EH (cell line): ENCODE measurements at regions not wholly inside any gene's neighbourhood (a gene's known extent, or its start where the extent isn't known, plus 50 kb on each side); places are given as distances from the start of the nearest gene placed in this dataset.

Experiments used
- DNase-seq: peaks from one replicate; pipeline ENCODE4 v3.0.0-alpha.2; 2015; ENCODE audit warnings: low read depth

DNA sequence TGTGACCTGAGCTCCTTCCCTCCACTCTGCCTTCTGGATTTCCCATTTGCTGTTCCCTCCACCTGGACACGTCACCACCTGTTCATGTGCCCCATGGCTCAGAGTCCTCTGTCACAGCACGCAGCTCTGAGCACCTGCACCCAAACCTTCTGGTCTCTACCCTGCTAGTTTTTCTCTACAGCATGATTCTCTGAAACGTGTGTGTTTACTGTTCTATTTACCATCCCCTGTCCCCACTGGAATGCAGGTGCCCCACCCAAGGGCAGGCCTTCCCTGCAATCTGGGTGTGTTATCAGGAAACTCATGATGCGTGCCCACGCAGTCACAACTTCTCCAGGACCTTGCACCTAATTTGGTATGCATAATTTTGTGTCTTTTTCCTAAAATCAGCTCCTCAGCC, 284.4 kb upstream of the IGFBP3 start:
- DNase-seq, result no peak

DNA sequence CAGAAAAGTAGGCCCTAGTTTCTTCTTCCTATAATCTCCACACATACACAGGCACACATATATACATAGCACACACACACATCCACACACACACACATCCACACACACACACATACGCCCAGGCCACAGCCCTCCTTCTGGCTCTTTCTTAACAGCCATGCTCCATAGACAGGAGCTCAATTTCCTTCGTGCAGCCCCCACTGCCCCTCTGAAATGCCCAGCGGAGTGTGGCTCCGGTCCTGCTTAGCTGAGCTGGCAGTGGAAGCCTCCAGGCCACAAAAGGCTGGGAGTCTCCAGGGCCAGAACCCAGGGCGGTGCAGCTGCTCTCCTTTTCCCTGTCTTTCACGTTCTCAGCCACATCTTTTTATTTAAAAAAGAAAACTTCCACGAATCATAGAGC, 282.9 kb upstream of the IGFBP3 start:
- DNase-seq, result no peak

DNA sequence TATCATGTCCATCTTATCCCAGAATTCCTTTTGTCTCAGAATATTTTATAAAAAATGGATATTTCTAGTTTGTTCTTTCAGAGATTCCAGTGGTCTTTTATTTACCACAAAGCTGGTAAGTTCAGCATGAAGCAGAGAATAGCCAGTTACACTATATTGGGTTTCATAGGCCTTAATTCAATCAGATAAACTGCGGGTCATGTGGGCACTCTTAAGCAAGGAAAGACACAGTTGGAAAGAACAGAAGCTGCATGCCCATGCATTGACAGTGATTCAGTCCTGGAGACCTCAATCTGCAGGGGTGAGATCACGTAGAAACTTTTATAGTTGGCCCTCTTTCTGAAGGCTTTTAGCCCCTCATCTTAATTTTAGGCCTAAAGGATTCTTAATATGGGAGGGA, 281.3 kb upstream of the IGFBP3 start:
- DNase-seq, result peak; percentile 9

DNA sequence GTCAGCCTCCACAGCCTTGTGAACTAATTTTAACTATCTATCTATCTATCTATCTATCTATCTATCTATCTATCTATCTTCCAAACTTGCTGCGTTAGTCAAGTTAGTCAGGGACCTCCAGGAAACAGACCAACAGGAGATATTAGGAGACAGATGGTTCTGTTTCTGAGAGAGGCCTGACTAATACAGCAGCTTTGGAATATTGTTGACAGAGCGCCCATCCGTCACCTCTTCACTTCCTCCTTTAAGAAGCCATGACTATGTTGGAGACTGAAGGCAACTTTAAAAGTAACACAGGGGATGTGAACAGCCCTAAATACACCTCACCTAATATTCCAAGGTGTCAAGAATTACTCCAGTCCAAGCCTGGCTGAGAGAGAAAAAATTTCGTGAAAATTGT, 280.9 kb upstream of the IGFBP3 start:
- peak; percentile 24 for DNase-seq

DNA sequence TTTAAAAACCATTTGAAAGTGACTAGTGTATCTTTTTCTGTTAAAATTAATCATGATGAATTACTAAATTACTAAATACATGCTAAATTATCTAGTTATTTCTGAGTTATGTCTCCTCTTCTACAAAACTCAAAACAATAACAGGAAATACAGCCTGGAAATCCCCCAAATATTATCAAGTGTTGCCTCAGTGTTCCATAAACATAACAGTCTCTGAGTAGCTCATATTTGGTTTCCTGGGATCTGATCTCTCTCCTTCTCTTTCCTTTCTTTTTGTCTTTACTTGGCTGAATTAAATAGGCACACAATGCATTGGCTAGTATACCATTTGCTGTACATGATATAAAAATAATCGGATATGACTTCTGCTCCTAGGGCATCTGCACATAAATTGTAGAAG, 277.6 kb upstream of the IGFBP3 start:
- no peak for DNase-seq

DNA sequence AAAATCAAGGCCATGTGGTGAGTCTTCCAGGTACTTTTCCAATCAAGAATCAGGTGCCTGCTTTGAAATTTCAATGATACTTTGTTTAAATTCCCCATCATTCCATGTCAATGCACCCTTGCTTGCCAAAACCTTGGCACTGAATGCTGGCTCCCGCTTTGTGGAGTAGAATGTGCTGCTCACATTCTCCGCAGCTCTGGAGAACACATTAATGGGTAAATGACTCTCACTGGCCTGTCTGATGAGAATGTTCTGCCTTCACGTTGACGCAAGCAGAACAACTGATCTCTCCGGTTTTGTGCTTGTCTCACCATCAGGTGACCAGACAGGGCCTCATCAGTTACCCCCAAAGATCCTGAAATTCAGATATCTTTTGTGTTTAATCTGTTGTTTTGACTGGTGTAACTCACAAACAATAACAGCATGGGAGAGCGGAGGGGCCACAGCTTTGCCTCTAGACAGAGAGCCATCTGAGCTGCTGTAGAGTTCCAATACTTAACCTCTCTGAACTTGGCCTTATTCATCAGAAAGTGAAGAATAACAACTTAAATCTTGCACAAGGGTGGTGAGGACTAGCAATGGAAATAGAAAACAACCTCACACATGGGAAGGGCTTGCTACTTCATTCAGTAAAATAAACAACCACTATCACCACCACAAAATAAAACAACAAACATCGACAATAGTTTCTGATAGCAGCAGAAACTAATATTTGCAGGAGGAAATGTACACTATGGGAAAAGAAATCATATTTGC, 276.9 kb upstream of the IGFBP3 start:
- DNase-seq, result no peak

DNA sequence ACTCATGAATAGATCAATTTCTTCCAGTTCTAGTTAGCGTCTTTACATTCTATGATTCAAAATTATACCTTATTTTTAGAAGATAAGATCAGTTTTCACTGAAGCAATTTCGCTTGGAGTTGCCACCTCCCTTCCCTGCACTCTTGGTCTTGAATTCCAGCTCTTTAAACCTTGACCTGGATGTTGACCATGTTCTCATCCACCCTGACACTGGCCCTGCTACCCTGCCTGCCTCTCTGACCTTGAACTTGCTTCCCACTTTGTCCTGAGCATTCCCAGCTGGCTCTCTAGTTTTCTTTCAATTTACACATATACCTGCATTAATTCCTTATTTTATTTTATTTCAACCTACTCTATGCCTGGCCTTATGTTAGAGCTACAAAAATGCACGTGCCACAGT, 274.9 kb upstream of the IGFBP3 start:
- DNase-seq, result no peak

DNA sequence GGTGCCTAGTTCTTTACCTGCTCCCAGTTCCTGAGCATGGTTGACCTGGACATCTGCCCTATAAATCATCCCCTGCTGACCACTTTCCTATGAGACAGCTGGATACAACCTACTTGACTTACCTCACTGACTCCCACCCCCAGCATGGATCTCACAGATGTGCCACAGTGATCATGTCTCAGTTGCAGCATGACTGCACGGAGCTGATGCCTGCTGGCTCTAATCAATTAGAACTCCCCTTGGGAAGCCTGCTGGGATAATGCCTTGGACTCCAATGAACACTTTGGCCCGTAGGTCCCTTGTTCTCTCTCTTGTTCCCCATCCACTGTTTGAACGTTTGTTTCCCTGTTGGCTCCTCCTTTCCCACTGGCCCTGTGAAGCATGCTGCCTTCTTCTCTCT, 271.2 kb upstream of the IGFBP3 start:
- DNase-seq, result no peak

DNA sequence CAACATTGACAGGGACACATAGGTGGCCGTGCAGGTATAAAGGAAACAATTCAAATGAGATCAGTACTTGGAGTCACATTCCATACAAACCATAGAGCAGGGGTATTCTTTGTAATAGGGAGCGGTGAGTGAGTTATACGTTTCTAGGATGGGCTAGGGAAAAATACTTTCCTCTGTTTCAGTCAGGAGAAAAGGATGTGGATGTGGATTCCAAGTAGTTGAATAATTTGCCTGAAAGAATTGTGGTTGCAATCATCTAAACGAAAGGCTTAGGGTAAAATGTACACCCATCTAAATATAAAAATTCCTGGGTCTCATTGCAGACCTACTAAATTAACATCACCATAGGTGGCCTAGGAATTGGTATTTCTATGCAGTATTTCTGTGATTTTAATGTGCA, 270.7 kb upstream of the IGFBP3 start:
- peak; percentile 93 for DNase-seq

DNA sequence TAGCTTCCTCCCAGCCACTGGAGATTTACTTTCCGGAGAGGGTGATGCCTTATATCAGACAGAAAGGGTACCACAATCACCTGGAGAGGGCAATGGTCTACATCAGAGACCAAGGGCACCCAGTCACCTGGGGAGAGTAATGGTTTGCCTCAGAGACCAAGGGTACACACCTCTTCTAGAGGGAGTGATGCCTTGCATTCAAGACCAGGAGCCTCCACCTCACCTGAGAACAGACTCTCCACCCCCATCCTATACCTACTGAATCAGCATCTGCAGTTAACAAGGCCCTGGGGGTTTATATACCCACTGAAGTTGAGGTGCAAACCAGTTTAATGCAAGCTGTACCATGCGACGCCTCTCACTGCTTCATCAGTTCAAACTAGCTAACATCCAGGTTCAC, 270.2 kb upstream of the IGFBP3 start:
- no peak for DNase-seq

DNA sequence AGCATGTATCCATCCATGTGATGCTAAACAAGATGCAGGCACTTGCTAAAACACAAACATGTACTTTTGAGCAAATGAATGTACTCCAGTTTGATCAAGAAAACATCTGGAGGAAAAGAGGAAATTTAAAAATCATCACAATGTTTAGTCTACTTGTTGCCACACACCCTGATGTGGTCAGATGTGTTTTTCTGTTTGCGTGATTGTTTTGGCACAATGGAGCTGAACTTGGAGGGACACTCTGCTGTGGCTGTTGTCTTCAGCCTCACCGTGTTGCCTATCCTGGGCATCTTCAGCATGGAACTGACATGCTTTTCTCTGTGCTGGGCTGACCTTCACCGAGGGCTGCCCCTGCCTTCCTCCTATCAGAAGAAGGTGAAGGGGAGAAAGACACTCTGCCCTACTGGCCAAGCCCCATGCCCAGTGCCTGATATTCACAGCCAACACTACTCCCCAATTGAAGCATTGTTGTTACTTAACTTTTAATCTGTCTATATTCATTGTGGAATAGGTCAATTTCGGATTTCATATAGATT, 268.3 kb upstream of the IGFBP3 start:
- DNase-seq, result no peak

DNA sequence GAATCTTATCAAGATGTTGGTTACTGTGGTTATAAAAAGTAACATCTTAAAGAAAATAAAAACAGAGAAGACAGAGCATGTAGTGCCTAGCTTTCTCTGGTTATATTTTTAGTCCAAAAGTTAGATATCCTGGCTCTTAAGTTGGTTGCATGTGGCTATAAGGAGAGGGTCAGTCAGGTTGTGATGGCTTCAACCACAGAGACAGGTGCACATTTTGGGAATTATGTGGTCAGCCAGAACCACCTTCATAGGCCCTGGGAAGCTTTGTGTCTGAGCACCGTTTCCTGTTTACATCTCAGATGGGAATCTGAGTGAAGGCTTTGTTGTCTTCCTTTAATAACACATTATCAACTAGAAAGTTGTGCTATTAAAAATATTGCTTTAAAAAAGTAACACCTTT, 265.1 kb upstream of the IGFBP3 start:
- peak; percentile 54 for DNase-seq

DNA sequence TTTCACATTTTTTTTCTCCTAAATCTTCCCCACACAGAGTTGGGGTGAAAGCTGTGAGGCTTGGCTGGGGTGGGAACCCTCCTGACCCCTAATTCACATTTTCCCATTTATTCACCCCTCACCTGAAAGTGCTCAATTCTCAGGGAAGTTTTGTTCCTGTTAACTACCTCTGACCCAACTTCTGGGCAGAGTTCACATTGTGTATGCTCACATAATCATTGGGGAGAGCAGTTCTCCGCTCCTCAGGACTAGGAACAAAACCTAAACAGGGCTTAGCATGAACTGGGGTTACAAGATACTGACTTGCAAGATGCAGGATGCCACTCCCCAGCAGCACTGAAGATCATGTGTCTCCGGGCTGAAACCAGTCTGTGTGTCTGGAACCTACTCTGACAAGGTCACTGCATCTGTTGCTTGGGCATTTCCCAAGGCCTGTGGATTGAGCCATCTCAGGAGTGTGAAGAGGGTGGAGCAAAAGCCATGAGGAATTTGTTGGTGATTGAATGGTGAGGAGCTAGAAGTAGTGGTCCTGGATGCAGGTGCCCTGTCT, 258.1 kb upstream of the IGFBP3 start:
- DNase-seq, result peak; percentile 45

DNA sequence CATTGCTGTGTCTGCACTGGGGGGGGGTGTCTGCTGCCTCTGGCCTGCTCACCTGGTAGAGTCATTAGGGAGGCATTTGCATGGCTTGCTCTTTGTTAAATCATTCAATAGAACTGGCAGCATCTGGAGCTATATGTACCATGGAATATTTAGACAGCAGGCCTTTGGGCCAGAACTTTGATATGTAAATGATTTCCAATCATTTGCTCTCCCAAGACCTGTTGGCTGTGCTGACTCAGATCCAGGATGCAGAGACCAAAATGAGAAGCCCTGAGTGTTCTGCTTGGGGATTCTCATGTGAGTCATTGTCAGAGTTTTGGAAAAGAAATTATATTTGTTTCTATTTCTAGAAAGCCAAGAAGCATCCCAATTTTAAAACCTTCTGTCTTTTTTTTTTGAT, 257.6 kb upstream of the IGFBP3 start:
- peak; percentile 79 for DNase-seq

DNA sequence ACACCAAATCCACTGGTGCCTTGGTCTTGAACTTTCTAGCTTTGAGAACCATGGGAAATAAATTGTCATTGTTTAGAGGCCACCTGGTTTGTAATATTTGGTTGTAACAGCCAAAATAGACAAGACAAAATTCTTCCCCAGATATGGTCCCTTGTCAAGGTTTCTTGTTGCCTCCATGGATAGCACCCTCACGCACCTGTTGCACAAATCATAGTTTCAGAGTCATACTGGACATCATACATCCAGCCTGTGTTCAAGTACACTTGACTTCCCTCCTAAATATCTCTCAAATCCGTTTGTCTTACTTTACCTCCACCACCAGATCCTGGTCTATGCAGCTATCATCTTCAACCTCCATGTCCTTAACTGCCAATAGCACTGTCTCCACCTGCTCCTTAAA, 256.7 kb upstream of the IGFBP3 start:
- DNase-seq, result no peak

DNA sequence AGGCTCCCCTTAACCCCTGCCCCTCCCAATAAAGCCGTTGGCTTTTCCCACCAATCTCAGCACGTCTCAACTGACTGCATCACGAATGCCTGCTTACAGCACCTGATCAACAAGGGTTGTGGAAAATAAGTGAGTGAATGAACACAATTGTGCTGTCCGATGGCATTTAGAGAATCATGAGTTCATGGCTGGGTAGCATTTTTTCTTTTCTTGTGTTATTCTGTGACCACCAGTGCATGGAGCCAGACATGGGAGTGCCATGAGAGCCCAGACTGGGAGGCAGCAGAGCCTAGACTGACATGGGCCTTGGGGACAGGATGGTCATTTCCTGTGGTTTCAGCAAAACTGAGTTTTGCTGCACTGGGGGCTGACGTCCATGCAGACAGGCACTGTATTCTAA, 254.1 kb upstream of the IGFBP3 start:
- DNase-seq, result no peak

DNA sequence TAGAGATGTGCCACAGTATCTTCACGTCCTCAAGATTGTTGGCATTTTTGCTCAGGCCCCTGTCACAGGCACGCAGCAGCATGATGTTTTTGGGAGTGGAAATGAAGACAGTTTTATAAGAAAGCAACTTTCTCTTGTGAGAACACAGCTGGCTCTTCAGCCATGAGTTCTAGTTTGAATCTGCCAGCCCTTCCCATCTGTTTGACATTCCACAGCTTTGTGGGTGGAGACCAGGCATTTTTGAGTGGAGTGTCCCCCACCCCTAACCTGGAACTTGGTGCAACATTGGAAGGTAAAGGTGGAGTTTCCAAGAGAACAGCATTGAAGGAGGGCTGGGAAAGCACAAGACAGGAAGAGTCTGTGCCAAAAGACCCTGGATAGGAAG, 253.1 kb upstream of the IGFBP3 start:
- DNase-seq, result no peak

DNA sequence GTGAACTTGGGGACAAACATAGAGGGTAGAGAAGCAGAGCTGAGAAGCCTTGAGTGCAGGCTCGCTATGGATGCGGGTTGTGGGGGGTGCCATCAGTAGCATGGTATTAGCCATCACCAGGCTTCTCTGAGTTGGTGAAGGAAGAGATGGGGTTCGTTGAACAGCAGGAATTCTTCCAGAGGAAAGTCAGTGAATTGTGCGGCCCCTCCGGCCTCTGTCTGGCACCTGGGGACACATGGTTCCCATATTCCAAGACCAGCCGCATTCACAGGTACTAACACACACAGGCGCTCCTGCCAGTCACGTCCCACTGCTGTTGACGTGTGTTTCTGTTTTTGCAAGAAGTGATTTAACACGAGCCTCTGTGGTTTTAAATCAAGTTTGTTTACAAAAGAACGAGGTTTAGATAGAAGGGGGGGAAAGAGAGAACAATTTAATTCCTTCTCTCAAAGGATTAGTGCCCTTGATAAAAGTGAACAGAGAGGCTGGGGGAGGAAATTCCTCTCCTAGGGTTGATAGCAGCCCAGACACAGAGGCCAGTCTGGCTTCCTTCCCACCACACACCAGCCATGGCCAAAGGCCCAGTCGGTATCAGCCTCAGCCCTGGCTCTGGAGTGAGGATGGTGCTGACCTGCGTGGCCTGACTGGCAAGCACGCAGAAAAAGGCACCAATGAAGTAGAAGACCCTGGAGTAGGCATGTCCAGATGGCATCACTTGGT, 252.6 kb upstream of the IGFBP3 start:
- peak; percentile 50 for DNase-seq

DNA sequence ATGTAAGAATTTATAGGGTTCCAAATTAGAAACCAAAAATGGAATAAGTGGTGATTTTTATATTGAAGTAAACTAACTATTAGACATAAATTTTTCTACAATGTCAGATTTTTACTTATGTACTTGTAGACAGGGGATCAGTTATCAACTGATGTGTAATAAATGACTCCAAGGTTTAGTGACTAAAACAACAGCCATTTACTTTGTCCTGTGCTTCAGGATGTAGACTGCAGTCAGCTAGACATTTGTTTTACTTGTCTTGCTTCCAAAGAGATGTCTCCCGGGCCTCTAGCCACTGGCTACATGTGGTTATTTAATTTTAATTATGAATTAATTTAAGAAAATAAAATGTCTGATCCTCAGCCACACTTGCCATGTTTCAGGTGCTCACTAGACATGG, 249.7 kb upstream of the IGFBP3 start:
- DNase-seq, result peak; percentile 72

DNA sequence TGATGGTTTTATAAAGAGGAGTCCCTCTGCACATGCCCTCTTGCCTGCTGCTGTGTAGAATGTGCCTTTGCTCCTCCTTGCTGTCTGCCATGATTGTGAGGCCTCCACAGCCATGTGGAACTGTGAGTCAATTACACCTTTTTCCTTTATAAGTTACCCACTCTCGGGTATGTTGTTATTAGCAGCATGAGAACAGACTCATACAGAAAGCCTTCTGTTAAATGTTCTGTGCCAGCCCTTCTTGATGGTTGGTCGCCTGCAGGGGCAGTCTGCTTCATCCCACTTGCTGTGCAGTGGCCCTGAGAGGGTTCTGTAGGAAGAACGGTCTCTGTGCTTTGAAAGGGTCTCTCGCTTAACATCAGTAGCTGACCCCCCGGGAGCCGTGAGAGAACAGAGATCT, 248.9 kb upstream of the IGFBP3 start:
- no peak for DNase-seq

DNA sequence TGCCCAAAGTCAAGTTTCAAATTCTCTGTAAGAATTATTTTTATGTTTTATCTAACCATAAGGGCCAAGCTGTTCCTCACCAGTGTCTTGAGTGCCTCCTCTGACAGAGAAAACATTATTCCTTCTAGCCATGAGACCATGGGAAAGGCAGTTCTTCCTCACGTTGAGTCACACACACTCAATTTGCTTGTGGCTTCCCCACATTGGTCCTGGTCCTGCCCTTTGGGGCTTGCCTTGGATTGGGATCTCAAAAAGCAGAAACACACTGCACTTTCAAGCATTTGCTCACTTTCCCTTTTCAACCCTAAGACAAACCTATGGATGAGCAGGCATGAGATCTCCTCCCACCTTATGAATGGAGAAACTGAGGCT, 248.3 kb upstream of the IGFBP3 start:
- DNase-seq, result peak; percentile 58

DNA sequence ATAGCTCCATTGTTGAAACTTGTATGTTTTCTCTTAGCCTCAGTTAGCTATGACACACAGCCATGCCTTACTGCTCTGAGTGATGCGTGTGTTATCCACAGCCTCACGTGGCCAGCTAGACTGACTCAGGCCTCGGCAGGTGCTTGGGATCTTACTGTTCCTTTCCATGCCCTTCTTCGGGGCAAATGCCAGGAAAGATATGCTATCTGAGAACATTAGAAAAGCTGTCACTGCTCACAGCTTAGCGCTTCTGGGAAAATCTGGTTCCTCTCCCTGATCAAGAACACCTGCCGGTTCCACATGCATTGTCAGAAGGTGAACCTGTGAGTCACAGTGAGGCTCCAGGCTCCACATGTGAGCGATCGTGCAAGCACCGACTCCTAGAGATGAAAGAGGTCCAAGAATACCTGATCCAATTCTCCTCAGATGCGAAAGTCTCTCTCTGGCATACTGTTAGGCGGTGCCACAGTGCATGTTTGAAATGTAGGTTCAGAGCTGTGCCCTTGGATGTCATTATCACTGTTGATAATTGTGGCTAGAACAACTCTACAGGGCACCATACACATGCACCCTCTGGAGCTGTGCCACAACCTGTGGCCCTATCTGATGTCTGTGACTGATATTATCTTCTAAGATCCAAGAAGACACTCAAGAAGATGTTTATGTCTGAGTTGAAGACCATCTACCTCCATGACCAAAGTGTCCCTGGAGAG, 247.8 kb upstream of the IGFBP3 start:
- DNase-seq, result no peak

DNA sequence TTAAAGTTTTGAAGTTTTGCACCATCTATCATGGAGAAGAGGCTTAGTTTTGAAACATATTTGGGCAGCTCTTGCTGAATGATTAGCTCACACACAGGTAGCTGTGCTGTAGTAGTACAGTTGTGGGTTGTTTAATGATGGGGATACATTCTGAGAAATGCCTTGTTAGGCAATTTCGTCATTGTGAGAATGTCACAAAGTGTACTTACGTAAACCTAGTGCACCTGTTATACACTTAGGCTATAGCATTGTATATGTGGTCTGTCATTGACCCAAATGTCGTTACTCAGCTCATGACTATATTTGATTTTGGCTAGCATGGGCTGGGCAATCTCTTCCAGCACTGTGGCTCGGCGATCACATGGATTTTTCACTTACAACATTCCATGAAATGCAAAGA, 247.2 kb upstream of the IGFBP3 start:
- DNase-seq, result no peak
